HG03565 (cell line): ENCODE measurements at regions not wholly inside any gene's neighbourhood (a gene's known extent, or its start where the extent isn't known, plus 50 kb on each side); places are given as distances from the start of the nearest gene placed in this dataset.

Experiments
- ATAC-seq: cut with Tn5 transposase; IDR thresholded peaks from one replicate; pipeline ENCODE4 v1.9.1; 2021; ENCODE audit warnings: mild to moderate bottlenecking, moderate library complexity; ENCODE audit not compliant: unreplicated experiment

DNA sequence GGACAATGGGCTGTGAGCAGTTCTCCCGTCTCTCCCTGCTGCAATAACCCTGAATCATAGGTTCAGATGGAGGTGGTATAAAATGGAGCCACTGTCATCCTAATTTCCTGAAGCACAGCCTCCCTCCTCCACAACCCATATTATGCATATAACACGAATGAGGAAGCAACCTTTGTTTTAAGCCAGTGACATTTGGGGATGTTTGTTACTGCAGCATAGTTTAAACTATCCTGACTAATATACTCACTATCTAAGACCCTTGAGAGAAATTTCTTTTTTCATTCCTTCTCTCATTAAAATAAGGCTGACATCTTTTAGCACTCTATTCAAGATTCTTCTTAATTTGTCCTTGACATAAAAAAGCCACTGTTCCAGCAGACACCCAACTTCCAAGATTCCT, 413.4 kb downstream of the SOX9 start:
- no peak for ATAC-seq

DNA sequence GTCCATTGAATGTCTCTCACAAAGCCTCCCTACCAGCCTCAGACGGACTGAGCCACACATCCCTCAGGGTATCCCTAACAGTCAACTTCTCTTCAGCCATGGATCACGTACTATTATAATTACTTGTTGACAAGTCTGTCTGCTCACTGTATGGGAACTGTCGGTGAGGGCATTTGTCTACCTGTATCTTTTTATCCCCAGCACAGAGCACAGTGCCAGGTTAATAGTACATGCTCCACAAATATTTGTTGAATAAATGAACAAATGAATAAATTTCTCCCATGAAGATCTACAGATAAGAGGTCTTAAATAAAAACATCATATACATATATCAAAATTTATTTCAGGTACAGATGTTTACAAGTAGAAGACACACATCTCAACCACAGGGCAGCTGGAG, 414.0 kb downstream of the SOX9 start:
- no peak for ATAC-seq

DNA sequence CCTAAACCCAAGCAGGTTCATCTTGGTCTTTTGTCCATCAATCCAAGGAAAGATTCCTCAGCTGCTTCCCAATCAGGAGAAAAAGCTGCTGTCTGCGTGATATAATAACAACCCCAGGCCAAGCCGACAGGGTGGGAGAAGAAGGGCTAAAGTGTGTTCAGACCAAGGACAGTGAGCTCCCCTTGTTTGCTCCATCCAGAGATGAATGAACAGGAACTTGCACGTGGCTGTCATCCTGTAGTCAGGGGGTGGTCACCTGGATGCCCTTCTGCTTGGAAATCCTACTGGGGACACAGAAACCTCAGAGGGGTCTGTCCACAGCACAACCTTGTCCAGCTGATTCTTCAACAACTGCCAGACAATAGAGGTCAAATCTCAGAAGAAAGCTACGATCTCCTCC, 414.5 kb downstream of the SOX9 start:
- ATAC-seq = no peak

DNA sequence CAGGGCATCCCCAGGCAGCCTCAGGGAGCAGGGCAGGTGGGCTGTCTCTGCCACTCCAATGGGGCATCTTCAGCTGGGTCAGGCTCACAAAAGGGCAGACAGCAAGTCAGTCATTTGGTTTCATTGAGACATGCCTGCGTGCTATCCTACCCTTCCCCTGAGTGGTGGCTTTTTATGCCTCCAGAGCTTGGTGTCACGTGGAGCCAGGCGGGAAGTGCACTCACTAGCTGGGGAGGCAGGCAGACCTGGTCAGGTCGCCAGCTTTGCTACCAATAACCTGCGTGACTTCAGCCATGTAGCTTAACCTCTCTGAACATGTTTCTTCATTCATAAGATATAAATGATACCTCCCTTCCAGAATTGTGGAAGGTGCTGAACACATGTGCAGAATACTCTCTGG, 415.0 kb downstream of the SOX9 start:
- ATAC-seq = no peak

DNA sequence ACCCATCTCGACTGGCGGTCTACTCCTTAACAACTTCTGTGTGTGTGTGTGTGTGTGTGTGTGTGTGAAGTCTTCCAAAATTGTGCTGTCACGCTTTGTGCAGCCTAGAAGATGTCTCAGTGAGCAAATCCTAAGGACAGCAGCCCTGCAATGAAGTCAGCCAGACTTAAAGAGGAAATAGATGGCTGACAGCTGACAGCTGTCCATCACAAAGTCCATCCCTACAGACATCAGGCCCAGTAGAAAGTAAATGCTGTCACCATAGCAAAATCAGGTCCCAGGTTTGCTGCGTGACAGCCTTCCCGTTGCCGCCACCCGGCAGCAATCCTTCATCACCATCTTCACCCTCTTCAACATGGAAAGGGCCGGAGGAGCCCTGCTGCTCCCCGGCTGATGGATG, 416.0 kb downstream of the SOX9 start:
- no peak for ATAC-seq

DNA sequence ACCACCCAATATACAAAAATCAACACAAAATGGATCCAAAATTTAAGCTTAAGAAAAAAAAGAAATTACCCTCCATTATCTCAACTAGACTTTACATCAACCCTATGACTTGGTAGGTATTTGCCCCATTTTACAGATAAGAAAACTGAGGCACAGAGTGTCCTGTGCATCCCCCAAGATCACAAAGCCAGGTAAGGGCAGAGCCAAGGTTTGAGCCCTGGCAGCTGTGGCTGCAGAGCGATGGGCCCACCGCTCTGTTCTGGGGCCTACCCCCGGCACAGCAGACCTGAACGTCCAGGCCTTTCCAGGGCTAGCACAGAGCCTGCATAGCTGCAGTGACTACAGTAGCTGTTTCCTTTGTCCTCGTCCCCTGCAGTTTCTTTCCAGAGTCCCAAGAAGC, 417.6 kb downstream of the SOX9 start:
- no peak for ATAC-seq

DNA sequence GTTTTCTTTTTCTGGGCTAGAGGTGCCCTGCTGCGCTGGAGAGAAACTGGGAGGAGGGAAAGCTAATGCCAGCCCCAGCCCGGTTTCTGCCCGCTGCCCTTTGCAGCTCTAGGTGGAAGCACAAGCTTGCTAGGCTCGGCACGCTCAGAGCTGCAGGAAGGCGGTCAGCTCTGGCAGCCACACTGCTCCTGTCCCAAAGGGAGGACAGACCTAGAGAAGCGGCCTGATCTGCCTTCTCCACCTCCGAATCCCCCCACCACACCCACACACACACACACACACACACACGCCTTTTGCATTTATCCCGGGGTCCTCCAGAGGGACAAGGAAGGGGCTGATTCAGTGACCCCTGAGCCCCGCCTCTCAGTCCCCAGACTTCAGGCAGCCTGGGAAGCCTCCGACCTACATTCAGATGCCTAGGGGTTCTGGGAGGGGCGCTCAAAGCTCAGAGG, 418.1 kb downstream of the SOX9 start:
- no peak for ATAC-seq

DNA sequence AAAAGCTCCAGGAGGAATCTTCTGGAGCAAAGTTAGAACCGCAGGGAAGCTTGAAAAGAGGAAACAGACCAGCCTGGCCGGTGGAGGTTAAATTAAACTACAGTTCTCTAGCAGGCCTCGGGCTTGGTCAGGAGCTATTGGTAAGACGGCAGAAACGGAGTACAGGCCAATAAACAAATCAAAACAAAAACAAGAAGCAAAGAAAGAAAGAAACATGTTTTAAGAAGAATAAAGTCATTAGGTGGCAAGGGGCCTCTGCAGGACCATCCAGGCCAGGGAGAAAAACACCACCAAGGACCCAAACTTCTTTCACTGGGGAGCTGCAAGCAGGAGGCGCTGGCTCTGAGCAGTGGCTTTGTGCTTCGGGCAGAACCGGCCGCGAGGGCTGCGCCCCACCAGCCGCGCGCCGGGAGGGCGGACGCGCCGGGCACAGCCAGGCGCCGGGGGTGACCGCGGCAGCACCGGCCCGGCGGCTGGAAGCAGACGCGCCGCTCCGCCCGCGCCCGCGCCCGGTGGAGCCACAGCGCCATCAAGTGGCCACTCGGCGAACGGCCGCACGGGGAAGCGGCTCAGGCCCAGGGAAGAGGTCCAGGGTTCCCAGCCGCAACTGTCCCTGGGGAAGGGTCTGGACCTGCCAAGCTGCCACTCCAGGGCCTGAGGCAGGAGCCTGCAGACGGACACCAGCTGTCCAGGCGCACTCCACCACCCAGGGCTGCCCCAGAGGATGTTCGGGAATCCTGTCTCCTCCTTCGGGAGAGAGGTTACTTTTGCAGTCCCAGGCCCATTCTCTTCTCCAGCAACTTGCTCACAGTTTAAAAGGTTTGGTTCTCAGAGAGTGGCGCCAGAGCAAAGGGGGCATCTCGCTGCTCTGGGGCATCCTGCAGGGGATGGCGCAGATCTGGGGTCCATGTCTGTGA, 419.4 kb downstream of the SOX9 start:
- ATAC-seq = peak; percentile 89

DNA sequence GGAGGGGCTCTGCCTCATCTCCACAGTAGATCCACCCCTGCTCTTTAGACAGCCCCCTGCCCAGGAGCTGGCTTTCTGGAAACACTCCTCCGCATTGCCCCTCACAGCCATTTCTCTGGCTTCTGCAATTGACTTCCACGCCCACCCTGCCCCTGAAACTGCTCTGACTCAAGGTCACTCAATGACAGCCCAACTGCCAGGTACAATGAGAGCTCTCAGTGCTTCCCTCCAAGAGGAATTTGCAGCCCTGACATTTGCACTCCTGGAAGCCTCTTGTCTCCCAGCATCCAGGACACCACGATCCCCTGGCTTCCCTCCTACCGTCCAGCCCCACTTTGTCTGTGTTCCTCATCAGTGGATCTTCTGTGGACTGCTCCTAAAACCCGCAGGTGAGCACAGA, 421.5 kb downstream of the SOX9 start:
- no peak for ATAC-seq

DNA sequence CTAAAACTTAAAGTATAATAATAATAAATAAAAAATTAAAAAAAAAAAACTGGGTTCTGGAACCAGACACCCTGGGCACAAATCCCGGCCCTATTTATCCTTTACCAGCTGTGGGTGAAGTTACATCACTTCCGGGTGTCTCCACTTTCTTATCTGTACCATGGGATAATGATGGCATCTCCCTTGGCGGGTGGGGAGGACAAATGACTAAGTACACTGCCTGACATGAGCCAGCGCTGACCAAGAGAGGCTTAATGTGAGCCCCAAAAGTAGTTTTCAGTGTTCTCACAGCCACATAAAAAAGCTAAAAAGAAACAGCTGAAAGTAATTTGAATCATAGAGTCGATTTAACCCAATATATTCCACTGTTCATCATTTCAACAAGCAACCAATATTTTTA, 424.9 kb downstream of the SOX9 start:
- no peak for ATAC-seq

DNA sequence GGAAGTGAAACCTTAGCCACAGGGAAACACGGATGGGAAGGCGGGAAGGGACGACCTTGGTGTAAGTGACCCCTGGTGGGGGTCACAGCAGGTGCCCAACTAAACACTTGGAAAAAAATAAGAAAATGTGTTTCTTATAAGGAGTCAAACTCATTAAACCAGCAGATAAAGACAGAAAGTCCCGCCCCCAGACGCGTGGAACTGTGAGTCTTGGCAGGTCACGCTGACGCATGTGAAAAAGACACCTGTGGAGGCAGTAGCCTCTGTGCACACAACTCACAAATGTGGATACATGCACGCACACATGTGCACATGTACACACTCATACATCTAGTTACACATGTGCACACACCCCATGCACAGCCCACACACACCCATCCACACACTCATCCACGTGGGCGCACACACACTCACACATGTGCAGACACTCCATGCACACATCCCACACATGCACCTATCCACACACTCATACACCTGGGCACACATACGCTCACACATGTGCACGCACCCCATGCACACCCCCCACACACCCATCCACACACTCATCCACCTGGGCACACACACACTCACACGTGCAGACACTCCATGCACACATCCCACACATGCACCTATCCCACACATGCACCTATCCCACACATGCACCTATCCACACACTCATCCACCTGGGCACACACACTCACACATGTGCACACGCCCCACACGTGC, 432.4 kb downstream of the SOX9 start:
- ATAC-seq = no peak

DNA sequence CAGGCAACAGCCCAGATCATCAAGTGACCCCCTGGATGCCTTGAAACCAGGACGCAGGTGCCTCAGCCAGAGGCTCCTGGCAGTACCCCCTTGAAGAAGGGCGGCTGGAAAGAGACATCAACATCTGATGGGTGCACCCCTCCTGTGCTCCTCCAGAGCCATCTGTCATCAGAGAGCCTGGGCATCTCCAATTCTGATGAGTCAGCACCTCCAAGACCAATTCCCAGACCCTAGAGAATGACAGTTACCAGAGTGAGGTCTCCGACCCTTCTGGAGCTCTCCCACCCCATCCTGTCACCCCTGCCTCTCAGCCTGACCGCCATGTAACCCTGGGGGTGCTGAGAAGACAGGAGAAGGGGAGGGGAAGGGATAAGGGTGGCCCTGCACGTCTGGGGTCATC, 433.7 kb downstream of the SOX9 start:
- no peak for ATAC-seq

DNA sequence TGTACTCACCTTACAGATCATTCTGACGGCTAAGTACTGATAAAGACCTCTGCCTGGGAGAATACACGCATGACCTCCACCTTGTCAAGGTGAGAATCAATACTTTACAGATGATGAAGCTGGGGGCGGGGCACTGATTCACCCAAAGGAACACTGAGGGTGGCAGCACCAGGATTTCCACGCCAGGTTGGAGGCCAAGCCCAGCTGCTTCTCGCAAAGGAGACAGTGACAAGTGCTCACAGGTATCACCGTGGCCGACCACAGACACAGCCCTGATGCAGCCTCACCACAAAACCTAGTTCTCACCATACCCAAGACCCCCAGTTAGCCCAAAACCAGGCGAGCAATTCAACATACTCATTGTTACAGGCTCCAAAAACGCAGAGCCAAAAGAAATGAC, 434.2 kb downstream of the SOX9 start:
- no peak for ATAC-seq

DNA sequence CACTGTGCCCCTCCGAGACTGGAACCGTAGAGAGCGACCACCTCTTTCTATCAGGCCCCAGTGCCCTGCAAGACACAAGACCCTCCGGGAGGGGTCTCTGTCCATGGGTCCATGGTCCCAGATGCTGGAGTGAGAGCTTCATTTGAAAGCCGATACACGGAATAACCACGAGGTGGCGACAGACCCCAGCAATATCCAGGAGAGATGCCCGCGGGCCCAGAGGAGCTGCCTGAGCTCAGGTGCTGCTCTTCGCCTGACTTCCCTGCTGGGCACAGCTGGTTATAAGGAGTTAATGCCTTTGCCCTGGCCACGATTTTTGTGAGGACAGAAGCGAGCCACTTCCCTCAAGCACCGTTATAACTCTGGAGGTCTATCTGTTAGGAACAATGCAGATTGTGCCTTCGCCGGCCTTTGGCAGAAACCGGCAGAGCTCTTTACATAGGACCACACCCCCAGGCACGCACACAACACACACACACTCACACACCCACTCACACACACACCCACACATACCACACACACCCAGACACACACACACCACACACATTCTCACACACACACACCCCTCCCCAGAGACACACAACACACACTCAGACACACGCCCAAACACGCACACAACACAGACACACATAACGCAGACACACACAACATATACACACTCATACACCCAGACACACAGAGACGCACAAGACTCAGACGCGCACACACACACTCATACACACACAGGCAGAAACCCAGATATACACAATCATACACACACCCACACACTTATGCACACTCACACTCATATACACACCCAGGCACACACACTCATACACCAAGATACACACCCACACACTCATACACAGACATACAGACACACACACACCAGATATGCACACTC, 436.4 kb downstream of the SOX9 start:
- ATAC-seq = peak; percentile 56

DNA sequence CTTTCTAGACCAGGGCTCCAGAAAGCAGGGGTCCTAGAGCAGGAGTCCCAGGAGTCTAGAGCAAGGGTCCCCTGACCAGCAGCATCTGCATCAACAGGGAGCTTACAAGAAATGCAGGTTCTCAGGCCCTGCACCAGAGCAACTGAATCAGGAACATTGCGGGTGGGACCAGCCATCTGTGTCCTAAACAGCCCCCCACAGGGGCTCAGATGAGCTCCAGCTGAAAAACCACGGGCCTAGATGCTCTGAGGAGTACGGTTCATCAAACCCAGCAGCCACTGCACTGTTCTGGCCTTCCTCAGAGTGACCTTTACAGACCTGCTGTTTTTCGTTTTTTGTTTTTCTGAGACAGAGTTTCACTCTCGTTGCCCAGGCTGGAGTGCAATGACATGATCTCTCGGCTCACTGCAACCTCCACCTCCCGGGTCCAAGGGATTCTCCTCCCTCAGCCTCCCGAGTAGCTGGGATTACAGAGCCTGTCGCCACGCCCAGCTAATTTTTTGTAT, 438.2 kb downstream of the SOX9 start:
- ATAC-seq = no peak

DNA sequence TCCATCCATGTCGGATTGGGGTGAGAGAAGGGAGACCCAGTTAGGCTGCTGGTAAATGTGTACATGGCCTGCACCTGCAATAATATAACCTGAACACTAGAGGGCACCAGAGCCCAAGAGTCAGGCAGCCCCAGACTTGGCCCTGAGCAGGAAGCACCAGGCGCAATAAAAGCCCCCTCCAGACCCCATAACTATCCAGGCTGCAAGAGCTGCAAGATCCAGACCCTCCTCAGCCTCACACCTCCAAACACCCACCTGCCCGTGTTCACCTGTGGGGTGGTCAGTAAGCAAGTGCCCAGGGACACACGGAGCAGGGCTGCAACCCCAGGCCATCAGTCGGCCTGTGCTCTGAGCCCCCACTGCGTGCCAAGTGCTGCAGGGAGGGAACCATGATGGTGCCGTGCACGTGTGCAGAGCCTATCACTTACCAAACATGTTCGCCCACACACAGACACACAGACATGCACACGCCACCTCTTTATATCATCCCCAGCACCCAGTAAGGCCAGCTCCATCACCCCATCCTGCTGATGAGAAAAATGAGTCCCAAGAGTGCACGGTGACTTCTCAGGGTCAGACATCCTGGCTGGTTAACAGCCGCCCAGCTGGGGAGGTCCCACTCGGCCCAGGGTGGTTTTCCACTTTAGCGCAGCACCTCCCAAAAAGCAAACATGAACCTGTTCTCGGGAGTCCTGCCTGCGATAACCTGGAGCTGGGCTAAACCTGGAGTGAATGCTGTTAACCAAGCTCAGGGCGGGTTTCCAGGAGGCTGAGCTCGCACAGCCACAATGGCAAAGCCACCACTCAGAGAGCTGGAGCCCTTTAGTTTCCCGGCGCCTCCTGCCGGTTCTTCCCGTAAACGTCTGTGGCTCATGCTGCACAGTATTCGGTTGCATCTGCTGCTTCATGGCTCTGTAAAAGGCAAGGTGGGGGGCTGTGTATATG, 439.8 kb downstream of the SOX9 start:
- ATAC-seq = no peak

DNA sequence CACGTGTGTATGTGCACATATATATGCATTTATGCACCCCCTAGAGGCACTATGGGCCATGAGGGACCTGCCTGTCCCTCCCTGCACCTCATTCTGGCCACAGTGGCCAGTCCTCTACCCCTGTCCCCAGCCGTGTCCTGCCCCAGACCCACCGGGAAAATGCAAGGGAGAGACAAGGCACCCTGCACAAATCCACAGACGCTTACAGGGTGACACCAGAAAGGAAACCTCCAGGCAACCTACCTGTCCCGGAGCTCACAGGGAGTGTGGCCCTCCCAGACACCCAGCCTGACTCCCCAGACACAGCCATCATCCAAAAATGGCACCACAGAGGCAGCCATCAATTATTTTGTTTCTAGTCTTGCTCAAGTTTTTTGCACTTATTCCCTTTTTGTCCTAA, 440.4 kb downstream of the SOX9 start:
- no peak for ATAC-seq

DNA sequence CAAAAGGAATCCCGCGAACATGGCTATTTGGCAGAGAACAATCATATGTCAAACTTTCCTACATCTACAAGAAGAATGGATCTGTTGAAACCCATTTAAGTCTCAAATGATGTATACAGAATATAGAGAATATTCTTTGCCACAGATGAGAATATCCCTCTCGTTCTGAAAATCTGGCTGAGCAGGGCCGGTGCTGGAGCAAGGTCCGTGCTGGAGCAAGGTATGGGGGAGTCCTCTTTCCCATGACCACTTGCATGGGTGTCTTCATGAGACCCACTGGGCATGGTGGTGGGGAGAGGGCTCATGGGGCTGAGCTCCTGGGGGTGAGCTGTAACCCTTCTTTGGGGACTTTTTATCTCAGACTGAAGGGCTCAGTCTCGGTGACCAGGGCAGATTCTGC, 440.9 kb downstream of the SOX9 start:
- ATAC-seq = no peak

DNA sequence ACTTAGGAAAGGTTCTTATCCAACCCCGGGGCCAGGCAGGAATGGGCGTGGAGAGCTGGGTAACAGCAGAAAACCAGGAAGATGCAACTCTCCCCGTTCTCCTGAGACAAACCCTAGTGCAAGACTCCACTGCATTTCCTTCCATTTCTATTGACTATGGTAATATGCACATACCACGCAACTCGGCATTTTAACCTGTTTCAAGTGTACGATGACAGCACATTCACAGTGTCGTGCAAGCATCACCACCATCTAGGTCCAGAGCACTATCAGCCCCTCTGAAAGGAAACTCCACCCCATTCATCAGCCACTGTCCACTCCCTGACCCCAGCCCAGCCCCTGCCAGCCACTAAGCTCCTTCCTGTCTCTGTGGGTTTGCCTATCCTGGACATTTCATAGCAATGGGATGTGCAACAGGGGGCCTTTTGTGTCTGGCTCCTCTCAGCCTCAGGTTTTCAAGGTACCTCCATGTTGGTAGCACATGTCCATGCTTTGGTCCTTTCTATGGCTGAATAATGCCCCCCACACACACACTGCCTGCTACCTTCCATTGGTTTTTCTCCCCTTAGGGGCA, 441.9 kb downstream of the SOX9 start:
- no peak for ATAC-seq

DNA sequence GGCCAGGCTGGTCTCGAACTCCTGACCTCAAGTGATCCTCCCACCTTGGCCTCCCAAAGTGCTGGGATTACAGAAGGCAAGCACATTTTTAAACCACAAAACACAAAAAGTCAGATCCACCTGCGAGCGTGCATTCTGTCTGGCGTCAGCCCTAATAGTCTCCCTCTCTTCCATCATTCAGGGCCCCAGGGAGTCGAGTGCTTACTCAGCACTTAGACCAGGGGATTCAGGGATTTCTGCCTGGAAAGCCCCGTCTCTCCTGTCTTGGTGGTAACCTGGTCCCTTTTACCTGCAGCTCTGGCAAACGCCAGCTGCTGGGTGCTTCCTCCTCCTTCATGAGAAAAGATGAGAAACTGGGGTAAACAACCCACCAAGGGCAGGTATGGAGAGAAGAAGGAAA, 443.1 kb downstream of the SOX9 start:
- no peak for ATAC-seq
